Transverse colon (tissue), 3 donors: ENCODE measurements at regions not wholly inside any gene's neighbourhood (a gene's known extent, or its start where the extent isn't known, plus 50 kb on each side); places are given as distances from the start of the nearest gene placed in this dataset.

Experiments
- EP300 ChIP-seq: sonication (generic); formaldehyde crosslinking; IDR thresholded peaks from one replicate; pipeline ENCODE4 v1.6.1; 2017; ENCODE audit warnings: antibody characterized with exemption, low read depth
- TF ChIP-seq, protein P1 (sequence below), 5 experiments: fragments of 200-600 bp in 3 of 5; fragments of 450-650 bp in 2 of 5; sonication (generic) in 3 of 5; IDR thresholded peaks; 1 replicate in 2 of 5; 2 replicates in 3 of 5; pipeline ENCODE4 v1.5.1; 2016 to 2017; ENCODE audit warnings: antibody characterized with exemption in 5 of 5, inconsistent platforms in 3 of 5, mild to moderate bottlenecking in 2 of 5, moderate library complexity in 1 of 5

DNA sequence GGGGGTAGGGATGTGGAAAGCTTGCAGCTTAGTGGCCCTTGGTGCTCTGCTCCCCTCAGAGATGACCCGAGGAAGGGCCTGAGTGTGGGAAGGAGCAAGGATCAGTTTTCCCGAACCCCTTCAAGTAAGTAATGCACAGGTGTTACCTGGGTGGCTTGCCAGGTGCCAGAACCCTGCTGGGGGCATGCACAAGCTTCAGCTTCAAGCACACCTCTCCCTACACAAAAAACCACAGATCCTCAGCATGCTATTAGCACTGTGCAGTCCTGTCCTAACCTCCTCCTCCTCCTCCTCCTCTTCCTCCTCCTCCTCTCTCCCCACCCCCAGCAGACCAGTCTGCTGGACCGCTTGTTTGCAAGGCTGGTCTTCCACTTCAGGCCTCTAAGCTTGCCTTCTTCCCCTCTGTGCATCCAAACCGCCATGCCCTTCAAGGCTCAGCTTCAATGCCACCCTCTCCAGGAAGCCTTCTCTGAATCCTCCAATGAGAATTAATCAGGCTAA, 114.8 kb downstream of the ACAA2 start:
- TF ChIP-seq, protein P1, sequence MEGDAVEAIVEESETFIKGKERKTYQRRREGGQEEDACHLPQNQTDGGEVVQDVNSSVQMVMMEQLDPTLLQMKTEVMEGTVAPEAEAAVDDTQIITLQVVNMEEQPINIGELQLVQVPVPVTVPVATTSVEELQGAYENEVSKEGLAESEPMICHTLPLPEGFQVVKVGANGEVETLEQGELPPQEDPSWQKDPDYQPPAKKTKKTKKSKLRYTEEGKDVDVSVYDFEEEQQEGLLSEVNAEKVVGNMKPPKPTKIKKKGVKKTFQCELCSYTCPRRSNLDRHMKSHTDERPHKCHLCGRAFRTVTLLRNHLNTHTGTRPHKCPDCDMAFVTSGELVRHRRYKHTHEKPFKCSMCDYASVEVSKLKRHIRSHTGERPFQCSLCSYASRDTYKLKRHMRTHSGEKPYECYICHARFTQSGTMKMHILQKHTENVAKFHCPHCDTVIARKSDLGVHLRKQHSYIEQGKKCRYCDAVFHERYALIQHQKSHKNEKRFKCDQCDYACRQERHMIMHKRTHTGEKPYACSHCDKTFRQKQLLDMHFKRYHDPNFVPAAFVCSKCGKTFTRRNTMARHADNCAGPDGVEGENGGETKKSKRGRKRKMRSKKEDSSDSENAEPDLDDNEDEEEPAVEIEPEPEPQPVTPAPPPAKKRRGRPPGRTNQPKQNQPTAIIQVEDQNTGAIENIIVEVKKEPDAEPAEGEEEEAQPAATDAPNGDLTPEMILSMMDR (IDR thresholded peaks at IDR 0.05), result no peak
- TF ChIP-seq EP300, result no peak
